MM.1S (cell line): ENCODE measurements at regions not wholly inside any gene's neighbourhood (a gene's known extent, or its start where the extent isn't known, plus 50 kb on each side); places are given as distances from the start of the nearest gene placed in this dataset.

Experiments
- CTCF ChIP-seq: fragments of 300-600 bp; sonication (generic); IDR thresholded peaks from 2 replicates; pipeline ENCODE4 v1.5.1; 2016; ENCODE audit warnings: antibody characterized with exemption, low read length, mixed read lengths
- EZH2 ChIP-seq: fragments of 300-600 bp; sonication (generic); optimal IDR thresholded peaks from 2 replicates; pipeline ENCODE3; 2017; ENCODE audit warnings: low read depth, mild to moderate bottlenecking, antibody characterized with exemption, low read length, mixed read lengths
- EZH2phosphoT487 ChIP-seq: fragments of 300-600 bp; sonication (generic); IDR thresholded peaks from 2 replicates; pipeline ENCODE4 v1.6.1; 2018; ENCODE audit warnings: antibody characterized with exemption, low read length

- no peak for TF ChIP-seq CTCF
- TF ChIP-seq EZH2, result no peak
- no peak for TF ChIP-seq EZH2phosphoT487
These were observed 554.5 kb downstream of the STIM2 start for GRCh38 chr4:27414887-27415731.
